Naive B cell (primary cell): ENCODE measurements at regions not wholly inside any gene's neighbourhood (a gene's known extent, or its start where the extent isn't known, plus 50 kb on each side); places are given as distances from the start of the nearest gene placed in this dataset.

Experiments
- ATAC-seq, 2 donors: fragments of 150-1000 bp; cut with Tn5 transposase; 2 replicates each; pipeline ENCODE4 v1.10.0; 2021; ENCODE audit warnings: low read depth in 2 of 2, mild to moderate bottlenecking in 2 of 2, moderate library complexity in 2 of 2
- DNase-seq: peaks from one replicate; pipeline ENCODE4 v3.0.0; 2022
- H3K27ac Mint-ChIP-seq, 6 donors: one replicate each; pipeline ENCODE4 v1.8.0; 2020 to 2022; ENCODE audit warnings: mild to moderate bottlenecking in 6 of 6, mixed read lengths in 6 of 6, moderate library complexity in 5 of 6, inconsistent platforms in 2 of 6
- H3K27me3 Mint-ChIP-seq, 3 donors: one replicate each; pipeline ENCODE4 v1.8.0; 2021 to 2022; ENCODE audit warnings: mixed read lengths in 3 of 3, mild to moderate bottlenecking in 1 of 3
- H3K36me3 Mint-ChIP-seq, 2 donors: one replicate each; pipeline ENCODE4 v1.8.0; 2020 to 2022; ENCODE audit warnings: mixed read lengths in 2 of 2, inconsistent platforms in 1 of 2, mild to moderate bottlenecking in 1 of 2
- H3K4me1 Mint-ChIP-seq, 3 donors: one replicate each; pipeline ENCODE4 v1.8.0; 2020 to 2022; ENCODE audit warnings: mixed read lengths in 3 of 3, inconsistent platforms in 1 of 3, mild to moderate bottlenecking in 1 of 3, moderate library complexity in 1 of 3
- H3K4me3 Mint-ChIP-seq, 8 donors: one replicate each; pipeline ENCODE4 v1.8.0; 2020 to 2022; ENCODE audit warnings: mild to moderate bottlenecking in 8 of 8, mixed read lengths in 8 of 8, moderate library complexity in 8 of 8, inconsistent platforms in 2 of 8
- H3K9me3 Mint-ChIP-seq, 7 donors: one replicate each; pipeline ENCODE4 v1.8.0; 2020 to 2022; ENCODE audit warnings: mixed read lengths in 7 of 7, mild to moderate bottlenecking in 5 of 7, inconsistent platforms in 2 of 7, moderate library complexity in 1 of 7

DNA sequence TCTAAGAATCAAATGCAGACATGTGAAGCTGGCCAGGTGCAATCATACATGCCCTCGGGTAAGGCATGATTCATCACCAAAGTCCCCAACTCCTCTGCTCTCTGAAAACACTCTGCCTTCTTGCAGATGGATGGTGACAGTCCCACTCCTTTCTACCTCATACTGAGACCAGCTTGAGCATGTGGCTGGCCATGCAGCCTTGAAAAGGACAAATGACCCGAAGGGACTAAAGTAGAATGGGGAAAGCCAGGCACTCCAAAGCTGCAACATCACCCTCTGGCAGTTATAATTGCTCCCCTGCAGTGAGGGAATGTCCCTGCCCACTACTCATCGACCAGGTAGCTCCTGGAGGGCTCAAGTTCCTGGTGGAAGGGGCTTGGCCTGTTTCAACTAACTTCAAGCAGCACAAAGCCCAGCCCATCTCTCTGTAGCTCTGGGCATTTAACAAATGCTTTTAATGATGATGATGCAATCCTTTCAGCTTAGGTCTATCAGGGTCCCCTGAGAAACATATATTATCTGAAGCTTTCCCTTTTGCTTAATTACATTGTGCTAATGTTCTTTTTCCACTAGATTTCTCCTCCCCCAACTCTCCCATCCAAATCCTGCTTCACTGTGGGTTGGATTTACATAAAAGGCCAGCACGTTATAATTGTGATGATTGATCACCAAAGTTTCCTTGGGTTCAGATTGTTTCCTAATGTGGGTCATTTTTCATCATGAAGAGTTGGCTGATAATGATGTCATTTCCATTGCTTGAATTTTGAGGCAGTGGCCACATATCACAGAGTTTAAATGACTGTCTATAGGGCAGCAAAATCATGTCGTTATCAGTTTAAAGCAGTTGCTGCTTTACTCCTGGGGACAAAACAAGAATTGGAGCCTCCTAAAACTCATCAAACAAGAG lies 436.5 kb upstream of the SLC30A5 start:
- H3K36me3 Mint-ChIP-seq = no peaks in the 10 kb centered on the region
- peak overlapping the region in 2 of 6 donors; percentile 5 to 30 for H3K27ac Mint-ChIP-seq
- ATAC-seq = no peak
- no peak overlapping the region for H3K4me3 Mint-ChIP-seq
- peaks cover 0 to 3% (median 0%) of the 10 kb centered on the region in 3 donors for H3K4me1 Mint-ChIP-seq
- H3K9me3 Mint-ChIP-seq = peaks cover 0 to 3% (median 0%) of the 10 kb centered on the region in 7 donors
- no peak for DNase-seq
- H3K27me3 Mint-ChIP-seq = no peaks in the 10 kb centered on the region

DNA sequence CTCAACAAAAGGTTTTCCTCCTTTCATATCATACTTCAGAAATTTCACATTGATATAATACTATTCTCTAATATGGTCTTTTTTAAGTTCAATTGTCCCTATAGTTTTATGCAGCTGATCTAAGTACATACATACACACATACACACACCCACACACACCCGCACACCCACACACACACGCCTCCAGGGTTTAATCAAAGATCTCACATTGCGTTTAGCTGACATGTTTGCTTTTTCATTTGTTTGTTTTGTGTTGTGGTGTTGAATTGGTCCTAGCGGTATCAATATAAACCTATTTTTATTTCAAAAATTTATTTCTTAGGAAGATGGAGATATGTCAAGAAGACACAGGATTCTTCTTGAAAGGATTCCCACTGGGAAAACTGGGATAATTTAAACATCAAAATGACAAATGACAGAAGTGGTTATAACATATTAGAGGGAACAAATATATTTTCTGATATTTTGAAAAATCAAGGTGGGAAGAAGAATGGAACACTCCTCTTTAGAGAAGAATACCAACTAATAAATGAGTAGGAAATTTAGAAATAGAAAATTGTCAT lies 434.9 kb upstream of the SLC30A5 start:
- no peaks in the 10 kb centered on the region for H3K36me3 Mint-ChIP-seq
- DNase-seq = no peak
- H3K27ac Mint-ChIP-seq = no peak overlapping the region
- peaks cover 0 to 3% (median 0%) of the 10 kb centered on the region in 3 donors for H3K4me1 Mint-ChIP-seq
- H3K27me3 Mint-ChIP-seq = no peaks in the 10 kb centered on the region
- ATAC-seq = no peak
- peaks cover 0 to 3% (median 0%) of the 10 kb centered on the region in 7 donors for H3K9me3 Mint-ChIP-seq
- H3K4me3 Mint-ChIP-seq = no peak overlapping the region

DNA sequence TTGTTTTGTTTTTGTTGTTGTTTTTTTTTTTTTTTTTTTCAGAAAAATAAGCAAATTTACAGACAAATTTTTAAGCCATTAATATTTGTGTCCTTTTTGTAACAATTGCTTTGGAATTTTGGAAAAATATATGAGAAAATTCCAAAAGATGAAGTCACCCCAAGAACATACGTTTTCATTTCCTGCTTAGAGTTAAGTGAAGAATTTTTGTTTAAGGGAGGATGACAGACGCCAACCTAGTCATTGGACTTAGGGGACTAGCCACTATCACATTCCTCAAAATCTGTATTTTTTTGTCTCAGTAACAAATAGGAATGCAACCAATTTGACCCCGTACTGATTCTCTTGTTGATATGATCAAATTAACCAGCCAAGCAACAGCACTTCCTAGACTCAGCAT lies 433.9 kb upstream of the SLC30A5 start:
- no peaks in the 10 kb centered on the region for H3K27me3 Mint-ChIP-seq
- no peaks in the 10 kb centered on the region for H3K36me3 Mint-ChIP-seq
- ATAC-seq (no peak), DNase-seq (no peak)
- H3K4me1 Mint-ChIP-seq = peaks cover 0 to 3% (median 0%) of the 10 kb centered on the region in 3 donors
- H3K27ac Mint-ChIP-seq = no peak overlapping the region
- no peaks in the 10 kb centered on the region for H3K9me3 Mint-ChIP-seq
- no peak overlapping the region for H3K4me3 Mint-ChIP-seq

DNA sequence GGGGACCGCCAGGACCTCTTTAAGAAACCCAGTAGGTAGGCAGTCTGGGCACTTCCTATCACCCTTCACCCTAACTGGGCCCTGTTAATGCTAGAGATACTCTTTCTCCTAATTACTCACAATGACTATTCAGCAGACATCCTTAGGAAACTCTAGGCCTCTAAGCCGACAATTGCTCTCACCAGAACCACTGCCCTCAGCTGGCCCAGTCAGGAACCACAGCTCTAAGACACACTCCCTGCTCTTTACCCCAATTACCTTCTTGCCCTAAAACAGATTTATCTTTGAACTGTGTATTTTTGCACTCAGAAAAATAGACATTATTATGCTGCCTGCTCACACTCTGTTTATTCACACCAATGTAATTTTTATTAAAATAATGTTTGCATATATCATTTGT lies 432.6 kb upstream of the SLC30A5 start:
- DNase-seq (no peak), ATAC-seq (no peak)
- H3K36me3 Mint-ChIP-seq = no peaks in the 10 kb centered on the region
- no peak overlapping the region for H3K4me3 Mint-ChIP-seq
- H3K27me3 Mint-ChIP-seq = no peaks in the 10 kb centered on the region
- no peaks in the 10 kb centered on the region for H3K9me3 Mint-ChIP-seq
- H3K4me1 Mint-ChIP-seq = peaks cover 0 to 3% (median 0%) of the 10 kb centered on the region in 3 donors
- H3K27ac Mint-ChIP-seq = no peak overlapping the region

DNA sequence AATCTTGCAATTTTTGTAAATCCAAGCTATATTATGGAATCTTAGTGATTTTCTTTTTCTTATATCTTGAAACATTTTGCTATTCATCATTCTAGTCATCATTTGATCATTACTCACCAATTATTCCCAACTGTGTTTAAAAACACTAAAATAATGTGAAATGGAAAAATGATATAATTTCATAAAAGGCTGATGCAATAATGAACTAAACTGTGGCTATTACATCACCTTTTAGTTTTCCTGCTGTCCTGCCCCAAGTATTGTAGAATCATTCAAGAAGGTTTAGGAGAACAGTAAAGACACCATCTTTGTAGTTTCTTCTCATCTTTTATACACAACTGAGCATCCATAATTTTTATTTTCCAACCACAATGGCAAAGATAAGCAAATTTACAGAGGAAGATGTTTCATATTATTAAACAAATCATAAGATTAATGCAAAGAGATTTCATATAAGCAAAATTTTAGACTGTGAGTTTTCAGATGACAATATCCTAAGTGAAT lies 431.0 kb upstream of the SLC30A5 start:
- no peaks in the 10 kb centered on the region for H3K27me3 Mint-ChIP-seq
- no peak for DNase-seq
- no peak overlapping the region for H3K27ac Mint-ChIP-seq
- H3K4me3 Mint-ChIP-seq = no peak overlapping the region
- ATAC-seq = no peak
- H3K36me3 Mint-ChIP-seq = no peaks in the 10 kb centered on the region
- H3K9me3 Mint-ChIP-seq = no peaks in the 10 kb centered on the region
- peaks cover 0 to 3% (median 0%) of the 10 kb centered on the region in 3 donors for H3K4me1 Mint-ChIP-seq

DNA sequence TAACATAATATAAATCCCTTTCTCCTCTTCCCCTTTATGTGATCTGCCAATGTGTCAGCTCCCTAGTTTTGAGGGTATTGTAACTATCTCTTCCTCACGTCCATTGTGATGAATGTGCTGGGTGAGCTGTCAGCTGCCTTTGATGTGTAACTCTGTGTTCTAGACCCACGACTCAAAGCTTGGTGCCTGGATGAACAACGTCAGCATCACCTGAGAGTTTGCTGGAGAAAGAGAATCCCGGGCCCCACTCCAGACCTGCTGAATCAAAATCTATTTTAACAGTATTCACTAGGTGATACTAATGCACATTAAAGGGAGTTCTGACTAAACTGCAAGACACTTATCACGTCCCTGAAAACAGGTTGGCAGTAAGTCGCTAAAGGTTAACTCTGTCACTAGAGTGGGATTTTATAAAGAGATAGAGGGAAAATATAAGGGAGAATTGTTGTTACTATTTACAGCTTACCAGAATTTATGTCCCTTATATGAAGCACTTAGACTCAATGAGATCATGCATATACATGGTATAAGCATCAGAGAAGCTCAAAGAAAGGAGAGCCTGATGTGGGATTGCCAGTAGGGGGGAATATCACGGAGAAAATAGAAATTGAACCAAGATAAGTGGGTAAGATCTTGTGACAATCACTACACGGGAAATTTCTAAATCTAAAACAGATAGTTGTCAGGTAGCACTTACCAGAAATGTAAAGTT lies 423.8 kb upstream of the SLC30A5 start:
- no peak overlapping the region for H3K4me3 Mint-ChIP-seq
- H3K9me3 Mint-ChIP-seq = no peaks in the 10 kb centered on the region
- peaks cover 6 to 21% (median 8%) of the 10 kb centered on the region in 3 donors for H3K4me1 Mint-ChIP-seq
- ATAC-seq = no peak
- DNase-seq = no peak
- H3K27me3 Mint-ChIP-seq = peaks cover 5 to 12% (median 9%) of the 10 kb centered on the region in 3 donors
- H3K27ac Mint-ChIP-seq = no peak overlapping the region
- no peaks in the 10 kb centered on the region for H3K36me3 Mint-ChIP-seq

DNA sequence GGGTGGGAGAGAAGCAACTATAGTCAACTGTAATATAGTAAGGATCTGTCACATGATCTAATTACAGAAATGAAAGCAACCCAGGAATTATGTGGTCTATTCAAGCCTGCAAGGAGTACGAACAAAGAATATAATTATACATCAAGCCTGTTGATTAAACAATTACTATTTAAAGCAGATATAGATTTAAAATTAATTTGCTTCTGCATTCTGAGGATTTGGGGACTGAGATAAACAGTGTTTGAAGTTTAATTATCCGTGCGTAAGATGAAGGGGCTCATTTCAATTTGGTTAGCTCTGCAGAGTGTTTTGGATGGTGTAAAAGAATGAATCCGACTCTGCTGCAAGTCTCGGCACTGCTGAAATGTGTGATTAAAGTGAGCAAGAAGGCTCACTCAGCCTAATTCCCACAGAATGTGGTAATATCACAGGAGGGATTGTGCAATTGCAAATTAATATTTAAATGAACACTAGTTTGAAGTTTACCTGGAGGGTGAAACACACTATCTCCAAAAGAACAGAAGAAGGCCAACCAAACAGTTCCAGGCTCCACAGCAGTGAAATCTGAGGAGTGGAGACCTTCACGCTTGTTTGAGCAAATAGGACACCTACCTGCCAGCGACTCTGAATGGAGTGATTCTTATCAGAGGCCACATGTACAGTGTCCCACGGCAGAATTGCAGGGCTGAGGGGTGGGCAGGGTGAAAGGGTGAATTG lies 420.6 kb upstream of the SLC30A5 start:
- ATAC-seq (no peak), DNase-seq (no peak)
- Mint-ChIP-seq H3K36me3 (no peaks in the 10 kb centered on the region), H3K4me3 (no peak overlapping the region), H3K9me3 (no peaks in the 10 kb centered on the region), H3K27me3 (peaks cover 5 to 12% (median 9%) of the 10 kb centered on the region in 3 donors), H3K27ac (no peak overlapping the region), H3K4me1 (peaks cover 7 to 22% (median 14%) of the 10 kb centered on the region in 3 donors)

DNA sequence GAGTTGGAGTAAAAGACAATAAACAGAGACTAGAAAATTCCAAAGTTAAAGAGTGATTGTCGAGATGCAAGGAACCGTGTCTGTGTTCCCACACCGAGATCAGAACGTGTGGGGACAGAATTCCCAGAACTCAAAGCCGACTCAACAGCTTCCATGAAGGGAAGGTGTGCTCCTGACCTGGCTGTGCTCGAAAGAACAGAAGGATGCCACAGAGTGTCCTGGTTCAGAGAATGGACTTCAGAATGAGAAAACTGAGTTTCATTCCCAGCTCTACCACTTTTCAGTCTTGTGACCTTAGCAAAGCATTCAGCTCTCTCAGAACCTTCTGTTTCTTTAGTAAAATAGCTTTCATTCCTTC lies 420.0 kb upstream of the SLC30A5 start:
- Mint-ChIP-seq H3K27me3 (peaks cover 5 to 9% (median 8%) of the 10 kb centered on the region in 3 donors), H3K9me3 (no peaks in the 10 kb centered on the region), H3K27ac (no peak overlapping the region), H3K4me3 (no peak overlapping the region), H3K36me3 (no peaks in the 10 kb centered on the region), H3K4me1 (peaks cover 10 to 28% (median 19%) of the 10 kb centered on the region in 3 donors)
- DNase-seq (no peak), ATAC-seq (no peak)

DNA sequence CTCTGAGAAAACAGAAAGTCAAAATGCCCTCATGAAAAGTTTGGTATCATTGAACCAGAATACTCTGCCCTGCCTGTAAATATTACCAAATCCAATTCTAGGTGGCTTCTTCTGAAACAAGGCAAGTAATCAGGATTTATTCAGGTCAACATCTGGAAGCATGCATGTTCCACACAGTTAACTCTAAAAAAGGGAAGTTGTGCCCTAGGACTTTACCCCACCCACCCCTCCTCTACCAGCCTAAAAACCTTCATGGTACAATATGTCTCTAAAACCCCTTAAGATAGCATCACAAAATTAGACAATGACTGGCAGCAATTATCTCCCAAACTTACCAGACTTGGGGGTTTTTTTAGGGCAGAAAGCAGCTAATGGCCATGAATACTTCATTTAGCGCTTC lies 414.8 kb upstream of the SLC30A5 start:
- H3K4me1 Mint-ChIP-seq = peaks cover 14 to 35% (median 29%) of the 10 kb centered on the region in 3 donors
- DNase-seq = peak; percentile 6
- peak overlapping the region in 1 of 8 donors; percentile 45 for H3K4me3 Mint-ChIP-seq
- peaks cover 4 to 8% (median 6%) of the 10 kb centered on the region in 3 donors for H3K27me3 Mint-ChIP-seq
- peaks cover 0 to 3% (median 0%) of the 10 kb centered on the region in 7 donors for H3K9me3 Mint-ChIP-seq
- peak overlapping the region in 2 of 6 donors; percentile 10 to 44 for H3K27ac Mint-ChIP-seq
- peak; percentile 35 to 72 for ATAC-seq
- H3K36me3 Mint-ChIP-seq = no peaks in the 10 kb centered on the region

DNA sequence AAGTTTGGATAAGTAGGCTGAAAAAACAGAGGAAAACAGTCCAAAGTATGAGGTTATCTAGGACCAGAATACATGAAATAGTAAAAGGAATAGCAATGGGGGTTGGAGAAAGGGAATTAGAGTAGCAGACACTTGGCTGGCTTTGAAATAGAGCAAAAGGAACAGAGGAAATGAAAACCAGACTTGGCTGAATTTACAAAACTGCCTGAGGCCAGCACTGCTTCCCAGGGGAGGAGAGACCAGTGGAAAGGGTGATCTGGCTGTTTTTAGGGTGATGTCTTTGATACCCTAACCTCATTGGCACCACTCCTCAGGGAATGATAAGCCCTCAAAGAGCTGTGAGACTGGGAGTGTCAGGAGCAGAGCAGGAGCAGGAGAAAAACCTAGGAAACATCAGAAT lies 413.4 kb upstream of the SLC30A5 start:
- peaks cover 14 to 35% (median 29%) of the 10 kb centered on the region in 3 donors for H3K4me1 Mint-ChIP-seq
- DNase-seq (no peak), ATAC-seq (no peak)
- peaks cover 6 to 21% (median 9%) of the 10 kb centered on the region in 3 donors for H3K27me3 Mint-ChIP-seq
- no peaks in the 10 kb centered on the region for H3K36me3 Mint-ChIP-seq
- H3K4me3 Mint-ChIP-seq = peak overlapping the region in 1 of 8 donors; percentile 52
- peaks cover 0 to 3% (median 0%) of the 10 kb centered on the region in 7 donors for H3K9me3 Mint-ChIP-seq
- H3K27ac Mint-ChIP-seq = peak overlapping the region in 2 of 6 donors; percentile 40 to 58

DNA sequence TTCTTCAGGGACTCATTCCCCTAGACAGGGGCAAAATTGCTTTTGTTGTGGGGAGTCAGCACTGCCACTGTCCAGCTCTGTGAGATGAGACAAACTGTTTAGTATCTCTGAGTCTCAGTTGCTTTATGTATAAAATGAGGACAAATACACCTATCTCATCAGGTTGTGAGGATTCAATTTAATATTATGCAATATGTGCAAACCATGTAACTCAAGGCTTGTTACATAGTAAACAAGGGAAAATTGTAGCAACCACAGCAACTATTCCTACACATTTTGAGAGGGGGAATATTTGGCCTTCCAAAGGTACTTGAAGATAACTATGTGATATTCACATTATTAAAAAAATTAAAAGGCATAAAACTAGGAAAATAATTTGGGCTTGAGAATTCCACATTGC lies 411.9 kb upstream of the SLC30A5 start:
- peaks cover 0 to 3% (median 0%) of the 10 kb centered on the region in 7 donors for H3K9me3 Mint-ChIP-seq
- ATAC-seq = no peak
- H3K4me1 Mint-ChIP-seq = peaks cover 14 to 35% (median 29%) of the 10 kb centered on the region in 3 donors
- H3K36me3 Mint-ChIP-seq = no peaks in the 10 kb centered on the region
- no peak for DNase-seq
- H3K27me3 Mint-ChIP-seq = peaks cover 6 to 22% (median 9%) of the 10 kb centered on the region in 3 donors
- no peak overlapping the region for H3K27ac Mint-ChIP-seq
- no peak overlapping the region for H3K4me3 Mint-ChIP-seq

DNA sequence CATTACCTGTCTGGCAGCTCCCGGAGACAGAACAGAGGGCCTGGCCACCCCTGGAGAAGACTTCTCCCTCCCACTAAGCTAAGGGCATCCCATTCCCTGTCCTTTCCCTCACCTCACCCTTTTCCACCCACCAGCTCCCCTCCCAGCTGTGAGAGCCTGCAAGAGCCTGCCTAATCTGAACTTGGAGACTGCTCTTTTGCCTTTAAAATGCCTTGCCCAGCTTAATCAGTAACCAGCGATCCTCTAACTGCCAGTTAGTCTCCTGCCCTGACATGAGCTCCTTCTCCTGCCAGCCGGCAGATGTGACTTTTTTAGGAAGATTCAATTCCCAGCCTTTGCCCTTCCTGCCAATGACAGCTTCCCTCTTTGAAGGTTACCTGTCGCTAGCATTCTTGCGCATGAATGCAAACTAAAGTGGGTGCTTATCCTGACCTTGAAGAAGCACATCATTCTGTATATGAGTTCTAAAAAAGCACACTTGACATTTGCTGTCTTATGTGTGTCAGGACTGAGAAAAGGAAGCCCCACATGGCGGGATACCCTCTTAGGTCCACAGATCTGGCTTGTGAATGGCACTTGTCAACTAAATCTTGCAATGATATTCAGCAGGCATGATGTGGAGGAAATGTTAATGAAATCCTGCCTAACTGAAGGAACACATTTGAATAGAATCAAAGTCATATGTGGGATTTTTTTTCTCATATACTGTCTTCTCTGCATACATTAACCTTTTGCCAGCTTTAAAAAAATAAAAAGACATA lies 411.2 kb upstream of the SLC30A5 start:
- Mint-ChIP-seq H3K4me3 (no peak overlapping the region), H3K36me3 (no peaks in the 10 kb centered on the region), H3K27ac (peak overlapping the region in 1 of 6 donors; percentile 24), H3K9me3 (peaks cover 0 to 3% (median 0%) of the 10 kb centered on the region in 7 donors), H3K4me1 (peaks cover 14 to 35% (median 25%) of the 10 kb centered on the region in 3 donors), H3K27me3 (peaks cover 6 to 22% (median 9%) of the 10 kb centered on the region in 3 donors)
- DNase-seq (no peak), ATAC-seq (no peak)
